GM18870 (cell line): ENCODE measurements at regions not wholly inside any gene's neighbourhood (a gene's known extent, or its start where the extent isn't known, plus 50 kb on each side); places are given as distances from the start of the nearest gene placed in this dataset.
"Not testable (repeated sequence)": the region's sequence is repeated elsewhere in the genome, so short reads cannot be mapped to it uniquely, and the experiment has no call there.

Experiments
- ATAC-seq: cut with Tn5 transposase; IDR thresholded peaks from one replicate; pipeline ENCODE4 v1.9.1; 2021; ENCODE audit warnings: moderate library complexity; ENCODE audit not compliant: unreplicated experiment

DNA sequence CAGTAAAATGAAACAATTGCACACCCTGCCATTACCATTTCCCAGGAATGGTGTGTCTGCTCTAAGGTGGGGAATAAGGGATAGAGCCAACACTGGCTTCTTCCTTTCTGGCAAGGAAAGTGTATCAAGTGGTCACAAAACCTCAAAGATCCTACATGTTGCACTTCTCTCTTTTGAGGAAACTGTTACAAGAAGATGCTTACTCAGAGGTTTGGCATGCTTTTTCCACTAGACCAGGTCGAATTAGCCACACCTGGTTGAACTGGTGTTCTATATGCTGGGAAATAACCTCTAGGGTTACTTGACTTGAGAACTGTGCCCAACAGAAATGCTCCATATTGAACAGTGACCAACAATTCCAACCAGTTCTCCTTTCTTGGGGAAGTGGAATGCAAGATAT is 102.9 kb downstream of the LRRN1 start:
- ATAC-seq = no peak

DNA sequence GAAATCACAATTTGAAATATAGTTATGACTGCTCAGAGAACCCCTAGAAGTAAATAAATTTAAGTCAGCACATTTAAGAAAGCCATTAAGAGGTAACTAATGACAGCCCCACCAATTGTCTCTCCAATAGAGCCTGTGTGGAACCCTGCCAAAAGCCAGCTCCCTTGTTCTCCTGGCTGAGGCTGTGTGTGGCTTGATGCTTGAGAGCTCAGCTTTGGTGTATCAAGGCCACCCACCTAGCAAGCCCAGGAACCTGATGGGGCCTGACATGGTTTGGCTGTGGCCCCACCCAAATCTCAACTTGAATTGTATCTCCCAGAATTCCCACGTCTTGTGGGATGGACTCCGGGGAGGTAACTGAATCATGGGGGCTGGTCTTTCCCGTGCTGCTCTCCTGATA is 106.9 kb downstream of the LRRN1 start:
- ATAC-seq = no peak

DNA sequence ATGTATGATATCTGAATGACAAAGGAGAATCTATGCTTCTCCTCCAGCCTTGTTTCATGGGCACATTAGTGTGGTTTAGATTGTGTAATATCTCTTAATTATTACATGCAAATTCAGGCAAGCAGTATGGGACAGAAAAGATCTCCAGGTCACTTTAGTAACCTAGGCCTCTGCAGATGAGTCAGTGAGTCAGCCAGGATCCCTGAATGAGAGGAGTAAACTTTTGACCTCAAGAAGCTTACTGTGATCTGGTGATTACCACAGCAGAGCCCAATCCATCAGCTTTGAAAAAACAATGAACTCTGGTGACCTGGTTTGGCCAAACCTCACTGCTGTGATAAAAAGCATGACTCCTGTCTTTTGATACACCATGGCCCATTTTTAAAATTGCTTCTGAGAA is 107.8 kb downstream of the LRRN1 start:
- ATAC-seq = no peak

GRCh38 chr3:3918763-3919162 is 119.5 kb downstream of the LRRN1 start:
- no peak for ATAC-seq

DNA sequence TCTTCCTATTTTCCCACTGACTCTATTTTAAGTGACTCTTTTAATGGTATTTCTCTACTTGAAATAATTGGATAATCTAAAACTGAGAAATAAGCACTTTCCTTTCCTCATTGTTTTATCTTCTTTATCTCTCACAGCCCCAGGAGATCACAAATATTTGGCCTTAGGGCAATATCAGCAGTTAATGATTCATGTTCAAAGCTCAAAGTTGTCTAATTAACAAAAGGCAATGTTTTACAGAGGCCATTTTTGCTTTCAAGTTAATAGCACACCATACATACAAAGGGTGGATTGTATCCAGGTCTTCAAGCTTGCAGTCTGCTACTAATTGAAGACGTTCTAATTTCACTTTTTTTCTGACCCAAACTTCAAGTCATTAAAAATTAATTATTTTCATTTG is 120.1 kb downstream of the LRRN1 start:
- ATAC-seq = no peak

GRCh38 chr3:3923619-3924018 is 124.4 kb downstream of the LRRN1 start:
- no peak for ATAC-seq

DNA sequence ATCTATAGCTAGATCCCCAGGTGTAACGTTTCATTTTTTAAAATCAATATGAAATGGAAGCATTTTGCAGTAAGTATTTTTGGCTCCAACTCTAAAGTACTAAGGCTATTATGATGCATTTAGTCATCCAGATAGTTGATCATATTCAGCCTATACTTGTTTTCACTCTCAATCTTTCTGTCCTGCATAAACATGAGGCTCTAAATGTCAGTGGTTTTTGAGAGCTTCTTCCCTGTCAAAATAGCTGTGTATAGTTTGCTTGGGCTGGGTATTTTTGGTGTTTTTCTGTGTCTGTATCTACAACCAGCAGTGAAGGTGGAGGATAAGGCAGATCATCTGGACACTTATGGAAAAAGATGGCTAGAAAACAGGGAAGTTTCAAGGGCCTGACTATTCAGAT is 128.0 kb downstream of the LRRN1 start:
- ATAC-seq = no peak

DNA sequence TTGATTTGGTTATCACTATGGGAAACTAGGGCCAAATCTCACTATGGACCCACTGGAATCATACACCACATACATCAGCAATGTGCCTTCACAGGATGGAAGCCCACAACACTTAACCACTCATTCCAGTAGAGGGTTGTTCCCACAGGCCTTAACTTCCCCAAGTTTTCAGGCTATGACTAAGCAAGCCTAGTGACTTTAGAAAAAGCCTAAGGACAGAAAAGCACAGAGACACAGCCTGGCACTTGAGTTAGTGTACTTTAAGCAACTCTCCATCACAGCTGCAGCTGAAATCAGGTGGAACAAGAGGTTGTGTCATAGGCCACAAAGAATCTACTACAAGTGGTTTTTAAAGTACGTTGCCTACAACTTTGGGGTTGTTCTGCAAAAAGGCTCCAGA is 128.7 kb downstream of the LRRN1 start:
- ATAC-seq = peak; percentile 62

GRCh38 chr3:3941380-3941779 is 142.1 kb downstream of the LRRN1 start:
- ATAC-seq = not testable (repeated sequence)

DNA sequence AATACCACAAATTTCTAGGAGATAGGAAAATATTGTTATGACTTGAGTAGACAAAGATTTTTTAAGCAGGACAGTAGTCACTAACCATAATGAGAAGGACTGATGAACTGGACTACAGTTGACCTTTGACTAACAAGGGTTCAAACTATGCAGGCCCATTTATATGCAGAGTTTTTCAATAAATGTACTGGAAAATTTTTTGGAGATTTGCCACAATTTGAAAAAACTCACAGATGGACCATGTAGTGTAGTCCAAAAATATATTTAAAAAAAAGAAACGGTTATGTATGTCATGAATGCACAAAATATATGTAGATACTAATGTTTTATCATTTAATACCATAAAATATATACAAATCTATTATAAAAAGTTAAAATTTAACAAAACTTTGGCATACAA is 151.8 kb downstream of the LRRN1 start:
- ATAC-seq = no peak

DNA sequence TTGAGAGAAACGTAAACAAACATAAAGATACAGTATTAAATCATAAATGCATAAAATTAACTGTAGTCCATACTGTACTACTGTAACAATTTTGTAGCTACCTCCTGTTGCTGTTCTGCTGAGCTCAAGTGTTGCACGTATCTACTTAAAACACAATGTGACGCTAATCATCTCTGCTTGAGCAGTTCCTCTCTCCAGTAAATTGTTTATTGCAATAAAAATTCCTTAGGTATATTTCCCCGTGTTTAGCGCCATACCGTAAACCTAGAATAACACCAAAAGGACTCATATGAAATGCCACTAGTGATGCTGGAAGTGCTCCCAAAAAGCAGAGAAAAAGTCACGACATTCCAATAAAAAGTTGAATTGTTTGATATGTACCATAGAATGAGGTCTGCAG is 152.3 kb downstream of the LRRN1 start:
- ATAC-seq = no peak

GRCh38 chr3:3962867-3963266 is 163.6 kb downstream of the LRRN1 start:
- ATAC-seq = not testable (repeated sequence)

GRCh38 chr3:3984053-3984452 is 184.8 kb downstream of the LRRN1 start:
- ATAC-seq = no peak

DNA sequence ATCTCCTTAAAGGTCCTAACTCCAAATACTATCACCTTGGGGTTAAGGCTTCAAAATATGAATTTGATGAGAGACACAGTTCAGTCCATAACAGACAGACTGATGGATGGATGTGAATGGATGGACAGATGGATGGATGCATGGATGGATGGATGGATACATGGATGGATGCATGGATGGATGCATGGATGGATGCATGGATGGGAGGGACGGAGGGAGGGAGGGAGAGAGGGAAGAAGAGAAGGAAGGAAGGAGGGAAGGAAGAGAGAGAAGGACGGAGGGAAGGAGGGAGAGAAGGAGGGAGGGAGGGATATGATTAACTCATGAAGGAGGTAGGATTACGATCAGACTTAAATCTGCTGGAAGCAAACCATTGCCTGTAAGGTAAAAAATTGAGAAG is 192.4 kb downstream of the LRRN1 start:
- no peak for ATAC-seq

DNA sequence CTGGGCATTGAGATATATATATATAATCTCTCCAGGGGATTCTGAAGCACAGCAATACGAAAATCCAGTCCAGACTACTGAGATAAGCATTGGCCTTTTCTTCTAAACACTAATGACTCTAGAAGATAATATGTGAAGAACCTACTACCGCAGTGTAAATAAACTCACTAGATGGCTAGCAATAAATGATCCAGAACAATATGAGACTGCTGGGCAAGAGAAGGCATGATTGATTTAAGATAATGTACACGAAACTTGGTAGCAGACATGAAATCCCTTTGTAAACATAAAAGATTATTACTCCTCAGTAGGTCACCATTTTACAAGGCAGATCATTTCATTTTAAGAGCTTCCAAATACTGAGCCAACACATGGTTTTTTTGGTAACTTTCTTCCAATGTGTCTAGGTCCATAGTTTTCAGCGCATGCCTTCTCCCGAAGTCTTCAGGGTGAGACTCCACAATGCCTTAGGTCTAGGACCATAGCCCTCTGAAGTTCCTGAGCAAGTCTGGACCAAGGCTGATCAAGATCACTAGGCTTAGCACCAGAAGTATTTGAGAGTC is 193.2 kb downstream of the LRRN1 start:
- no peak for ATAC-seq

- ATAC-seq = peak; percentile 85
These were observed 199.1 kb downstream of the LRRN1 start for GRCh38 chr3:3998140-3998922.

DNA sequence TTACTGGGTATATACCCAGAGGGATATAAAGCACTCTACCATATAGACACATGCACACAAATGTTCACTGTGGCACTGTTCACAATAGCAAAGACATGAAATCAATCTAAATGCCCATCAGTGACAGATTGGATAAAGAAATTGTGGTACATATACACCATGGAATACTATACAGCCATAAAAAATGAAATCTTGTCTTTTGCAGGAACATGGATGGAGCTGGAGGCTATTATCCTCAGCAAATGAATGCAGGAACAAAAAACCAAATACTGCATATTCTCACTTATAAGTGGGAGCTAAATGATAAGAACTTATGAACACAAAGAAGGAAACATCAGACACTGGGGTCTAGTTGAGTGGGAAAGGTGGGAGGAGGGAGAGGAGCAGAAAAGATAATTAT is 200.1 kb downstream of the LRRN1 start:
- ATAC-seq = not testable (repeated sequence)

GRCh38 chr3:4001976-4002375 is 202.7 kb downstream of the LRRN1 start:
- no peak for ATAC-seq

DNA sequence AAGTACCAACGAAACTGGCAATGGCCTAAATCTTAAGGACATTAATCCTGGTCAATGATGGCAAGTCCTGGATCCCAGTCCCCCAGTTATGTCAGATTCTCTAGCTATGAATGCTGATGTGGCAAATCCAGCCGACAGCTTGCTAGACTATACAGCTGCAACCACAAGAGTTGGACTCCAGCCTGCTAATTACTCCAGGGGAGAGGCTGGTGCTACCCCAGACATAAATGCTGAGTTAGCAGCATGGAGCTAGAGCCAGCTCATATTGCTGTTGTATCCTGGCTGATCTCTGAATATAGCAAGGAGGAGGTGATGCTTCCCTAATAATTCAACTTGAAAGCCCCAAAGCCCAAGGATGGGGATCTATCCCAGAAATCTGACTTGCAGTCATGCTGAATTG is 207.1 kb downstream of the LRRN1 start:
- no peak for ATAC-seq

- ATAC-seq = no peak
These were observed 209.0 kb downstream of the LRRN1 start for GRCh38 chr3:4008205-4008604.

DNA sequence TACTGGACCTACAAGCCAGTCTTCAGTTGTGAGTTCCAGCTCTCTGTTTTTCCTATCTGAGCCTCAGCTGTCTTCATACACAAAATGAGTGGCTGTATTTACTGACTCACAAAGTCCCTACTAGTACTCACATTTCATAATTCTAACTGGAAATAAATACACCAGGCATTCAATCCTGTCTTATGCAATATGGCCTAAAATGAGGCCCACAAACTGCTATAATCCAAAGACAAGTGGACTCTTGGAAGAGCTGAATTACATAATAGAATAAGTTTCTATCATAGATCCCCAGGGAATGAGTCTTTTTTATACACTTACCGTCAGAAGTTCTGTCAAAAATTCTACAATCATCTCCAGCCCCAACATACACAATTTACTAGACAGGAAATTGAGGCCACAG is 211.9 kb downstream of the LRRN1 start:
- no peak for ATAC-seq

- no peak for ATAC-seq
These were observed 216.2 kb downstream of the LRRN1 start for GRCh38 chr3:4015426-4015825.

DNA sequence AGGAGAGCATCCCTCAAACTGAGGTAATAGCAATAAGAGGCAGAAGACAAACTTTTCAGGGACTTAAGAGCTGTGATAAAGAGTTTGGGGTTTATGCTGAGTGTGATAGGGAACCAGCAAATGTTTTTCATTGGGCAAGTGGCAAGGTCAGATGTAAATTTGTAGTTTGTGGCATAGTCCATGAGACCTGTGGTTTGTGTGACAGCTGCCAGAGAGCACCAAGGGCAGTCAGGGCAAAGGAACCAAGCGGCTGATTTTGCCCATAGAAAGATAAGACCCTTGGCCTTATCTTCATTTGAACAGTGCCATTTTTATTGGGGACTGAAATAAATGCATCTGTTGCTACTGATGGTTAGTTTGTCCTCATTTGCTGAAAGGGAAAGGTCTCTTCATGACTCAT is 220.3 kb downstream of the LRRN1 start:
- no peak for ATAC-seq
